Rectal smooth muscle tissue (tissue), 1 donor: ENCODE measurements at regions not wholly inside any gene's neighbourhood (a gene's known extent, or its start where the extent isn't known, plus 50 kb on each side); places are given as distances from the start of the nearest gene placed in this dataset.
"Not testable (repeated sequence)": the region's sequence is repeated elsewhere in the genome, so short reads cannot be mapped to it uniquely, and the experiment has no call there.

Experiments
- H3K27ac ChIP-seq: one replicate; pipeline ENCODE4 v1.7.0; 2013; ENCODE audit warnings: low read depth, low read length, inconsistent platforms
- H3K27me3 ChIP-seq: one replicate; pipeline ENCODE4 v1.7.0; 2013; ENCODE audit warnings: low read length; ENCODE audit not compliant: control insufficient read depth, insufficient read depth
- H3K36me3 ChIP-seq: one replicate; pipeline ENCODE4 v1.7.0; 2013; ENCODE audit warnings: low read length; ENCODE audit not compliant: control insufficient read depth, insufficient read depth
- H3K4me1 ChIP-seq: one replicate; pipeline ENCODE4 v1.7.0; 2013; ENCODE audit warnings: low read length; ENCODE audit not compliant: control insufficient read depth, insufficient read depth
- H3K4me3 ChIP-seq: one replicate; pipeline ENCODE4 v1.7.0; 2013; ENCODE audit warnings: low read length
- H3K9ac ChIP-seq: one replicate; pipeline ENCODE4 v1.7.0; 2013; ENCODE audit warnings: low read length

DNA sequence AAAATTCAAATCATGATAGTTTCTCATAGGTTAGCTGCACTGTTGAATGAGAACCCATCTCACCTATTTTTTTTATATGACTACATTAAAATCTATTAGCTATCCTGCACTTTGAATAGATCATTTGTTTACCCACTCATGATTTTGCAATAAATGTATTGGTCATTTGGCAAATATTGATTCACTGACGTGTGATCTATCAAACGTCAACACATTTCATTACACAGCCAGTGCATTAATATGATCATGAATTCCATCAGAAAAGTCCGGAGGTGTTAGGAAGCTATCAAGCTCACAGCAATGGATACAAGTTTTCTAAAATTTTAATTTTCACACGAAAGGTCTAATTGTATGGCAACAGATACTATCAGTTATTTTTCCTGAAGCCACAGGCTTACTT is 128.2 kb upstream of the ID2 start:
- H3K4me3 ChIP-seq, result no peak overlapping the region
- no peaks in the 10 kb centered on the region for H3K36me3 ChIP-seq
- H3K27ac ChIP-seq, result no peak overlapping the region
- H3K4me1 ChIP-seq, result no peaks in the 10 kb centered on the region
- no peak overlapping the region for H3K9ac ChIP-seq
- H3K27me3 ChIP-seq, result no peaks in the 10 kb centered on the region

- no peak overlapping the region for H3K4me3 ChIP-seq
- H3K36me3 ChIP-seq, result no peaks in the 10 kb centered on the region
- H3K27me3 ChIP-seq, result no peaks in the 10 kb centered on the region
- no peak overlapping the region for H3K9ac ChIP-seq
- H3K27ac ChIP-seq, result no peak overlapping the region
- no peaks in the 10 kb centered on the region for H3K4me1 ChIP-seq
Measured at GRCh38 chr2:8554296-8554806, 127.5 kb upstream of the ID2 start.

DNA sequence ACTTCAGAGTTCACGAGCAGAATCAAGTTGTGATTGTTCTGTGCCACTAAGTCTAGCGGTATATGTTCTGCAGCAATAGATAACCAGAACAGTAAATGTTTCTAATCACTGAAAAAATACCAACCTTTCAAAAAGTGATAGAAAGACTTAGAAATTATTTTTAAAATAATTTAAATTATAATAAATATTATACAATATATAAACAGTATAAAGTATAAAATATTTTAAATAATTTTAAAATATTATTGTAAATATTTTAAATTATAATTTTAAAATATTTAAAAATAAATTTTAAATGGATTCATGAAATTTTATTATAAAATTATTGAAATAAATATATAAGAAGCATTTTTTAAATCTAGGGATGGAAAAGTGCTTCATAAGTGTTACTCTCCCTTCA is 126.3 kb upstream of the ID2 start:
- H3K27ac ChIP-seq, result no peak overlapping the region
- no peak overlapping the region for H3K4me3 ChIP-seq
- H3K9ac ChIP-seq, result no peak overlapping the region
- H3K27me3 ChIP-seq, result no peaks in the 10 kb centered on the region
- no peaks in the 10 kb centered on the region for H3K4me1 ChIP-seq
- H3K36me3 ChIP-seq, result no peaks in the 10 kb centered on the region

DNA sequence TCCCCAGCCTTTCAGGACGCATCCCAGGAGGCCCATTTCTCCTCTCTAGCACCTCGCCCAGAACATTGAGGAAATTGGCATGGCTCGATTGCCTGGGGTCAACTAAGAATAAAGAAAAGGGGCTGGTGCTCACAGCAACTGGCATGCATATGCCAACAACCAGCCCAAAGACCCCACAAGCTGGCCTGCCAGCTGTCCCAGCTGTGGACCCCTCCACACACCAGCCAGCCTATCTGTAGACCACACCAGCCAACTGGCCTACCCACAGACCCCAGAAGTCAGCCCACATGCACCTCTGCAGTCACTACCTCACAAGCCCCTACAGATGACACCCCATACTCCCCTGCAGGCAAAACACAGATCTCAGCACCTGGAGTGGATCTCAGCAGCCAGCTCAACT is 123.8 kb upstream of the ID2 start:
- Histone ChIP-seq H3K27ac (no peak overlapping the region), H3K4me1 (no peaks in the 10 kb centered on the region), H3K9ac (no peak overlapping the region), H3K36me3 (no peaks in the 10 kb centered on the region), H3K27me3 (no peaks in the 10 kb centered on the region), H3K4me3 (no peak overlapping the region)

GRCh38 chr2:8558956-8559355 is 122.9 kb upstream of the ID2 start:
- H3K4me3 ChIP-seq, result no peak overlapping the region
- no peaks in the 10 kb centered on the region for H3K36me3 ChIP-seq
- H3K4me1 ChIP-seq, result no peaks in the 10 kb centered on the region
- H3K27me3 ChIP-seq, result no peaks in the 10 kb centered on the region
- no peak overlapping the region for H3K27ac ChIP-seq
- no peak overlapping the region for H3K9ac ChIP-seq

GRCh38 chr2:8559805-8560204 is 122.1 kb upstream of the ID2 start:
- Histone ChIP-seq H3K4me1 (no peaks in the 10 kb centered on the region), H3K27ac (no peak overlapping the region), H3K4me3 (no peak overlapping the region), H3K9ac (no peak overlapping the region), H3K36me3 (no peaks in the 10 kb centered on the region), H3K27me3 (no peaks in the 10 kb centered on the region)

DNA sequence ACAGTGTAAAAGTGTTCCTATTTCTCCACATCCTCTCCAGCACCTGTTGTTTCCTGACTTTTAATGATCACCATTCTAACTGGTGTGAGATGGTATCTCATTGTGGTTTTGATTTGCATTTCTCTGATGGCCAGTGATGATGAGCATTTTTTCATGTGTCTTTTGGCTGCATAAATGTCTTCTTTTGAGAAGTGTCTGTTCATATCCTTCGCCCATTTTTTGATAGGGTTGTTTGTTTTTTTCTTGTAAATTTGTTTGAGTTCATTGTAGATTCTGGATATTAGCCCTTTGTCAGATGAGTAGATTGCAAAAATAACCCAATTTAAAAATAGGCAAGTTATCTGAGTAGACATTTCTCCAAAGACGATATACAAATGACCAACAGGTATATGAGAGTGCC is 120.2 kb upstream of the ID2 start:
- not testable (repeated sequence) for H3K36me3 ChIP-seq, H3K27me3 ChIP-seq, H3K4me1 ChIP-seq

DNA sequence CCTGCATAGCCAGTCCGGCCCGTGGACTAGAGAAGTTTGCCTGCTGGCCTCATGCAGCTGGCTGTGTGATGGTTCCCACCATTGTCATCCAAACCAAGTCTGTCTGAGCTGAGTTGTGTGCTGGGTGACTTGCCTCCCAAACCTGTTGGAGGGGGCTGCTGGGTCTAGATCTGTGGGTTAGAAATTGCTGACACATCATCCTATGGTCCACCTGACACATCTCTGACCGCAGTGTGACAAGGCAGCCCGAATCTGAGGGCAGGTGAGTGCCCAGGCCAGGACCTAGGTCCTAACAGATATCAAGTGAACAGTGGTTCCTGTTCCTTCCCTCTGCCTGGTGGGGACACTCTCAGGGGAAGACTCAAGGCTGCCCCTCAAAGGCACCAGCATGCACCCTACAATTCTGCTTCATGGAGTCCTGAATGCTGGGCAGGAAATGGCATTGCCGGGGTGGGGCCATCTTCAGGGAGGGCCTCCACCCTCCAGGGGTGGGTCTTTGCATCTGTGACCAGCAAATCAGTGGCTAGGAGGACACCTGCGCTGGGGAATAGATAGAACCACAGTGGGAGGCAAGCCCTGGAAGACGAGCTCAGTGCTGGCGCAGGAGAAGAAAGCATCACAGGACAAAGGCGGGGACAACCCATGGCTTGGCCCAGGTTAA is 117.9 kb upstream of the ID2 start:
- Histone ChIP-seq H3K4me1 (no peaks in the 10 kb centered on the region), H3K4me3 (no peak overlapping the region), H3K27me3 (no peaks in the 10 kb centered on the region), H3K27ac (no peak overlapping the region), H3K9ac (no peak overlapping the region), H3K36me3 (no peaks in the 10 kb centered on the region)

More for the DNA sequence above, 120.2 kb upstream of the ID2 start:
- H3K9ac ChIP-seq, H3K4me3 ChIP-seq, H3K27ac ChIP-seq: not testable (repeated sequence)

DNA sequence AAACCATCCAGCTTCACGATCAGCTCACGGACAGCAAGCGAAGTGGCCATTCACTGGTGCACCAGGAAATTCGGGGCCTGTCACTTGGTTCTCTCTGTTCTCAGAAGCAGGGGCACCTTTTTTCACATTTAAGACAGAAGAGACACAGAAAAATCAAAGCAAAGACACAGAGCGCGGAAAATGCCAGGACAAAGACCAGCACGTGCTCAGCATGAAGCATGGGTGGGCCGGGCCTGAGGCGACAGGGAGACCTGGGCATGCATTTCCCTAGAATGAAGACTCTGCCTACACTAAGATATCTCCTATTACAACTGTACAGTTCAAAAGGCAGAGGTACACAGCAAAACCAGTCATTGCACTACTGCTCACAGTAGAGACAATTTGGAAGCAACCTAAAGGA is 117.4 kb upstream of the ID2 start:
- H3K27ac ChIP-seq, result no peak overlapping the region
- H3K27me3 ChIP-seq, result no peaks in the 10 kb centered on the region
- no peaks in the 10 kb centered on the region for H3K36me3 ChIP-seq
- H3K4me1 ChIP-seq, result no peaks in the 10 kb centered on the region
- H3K4me3 ChIP-seq, result no peak overlapping the region
- H3K9ac ChIP-seq, result no peak overlapping the region

GRCh38 chr2:8565399-8566154 is 116.3 kb upstream of the ID2 start:
- Histone ChIP-seq H3K4me3 (no peak overlapping the region), H3K4me1 (no peaks in the 10 kb centered on the region), H3K9ac (no peak overlapping the region), H3K36me3 (no peaks in the 10 kb centered on the region), H3K27me3 (no peaks in the 10 kb centered on the region), H3K27ac (no peak overlapping the region)

GRCh38 chr2:8566155-8566670 is 115.6 kb upstream of the ID2 start:
- H3K9ac ChIP-seq, result no peak overlapping the region
- H3K27me3 ChIP-seq, result no peaks in the 10 kb centered on the region
- H3K36me3 ChIP-seq, result no peaks in the 10 kb centered on the region
- no peaks in the 10 kb centered on the region for H3K4me1 ChIP-seq
- no peak overlapping the region for H3K4me3 ChIP-seq
- no peak overlapping the region for H3K27ac ChIP-seq

DNA sequence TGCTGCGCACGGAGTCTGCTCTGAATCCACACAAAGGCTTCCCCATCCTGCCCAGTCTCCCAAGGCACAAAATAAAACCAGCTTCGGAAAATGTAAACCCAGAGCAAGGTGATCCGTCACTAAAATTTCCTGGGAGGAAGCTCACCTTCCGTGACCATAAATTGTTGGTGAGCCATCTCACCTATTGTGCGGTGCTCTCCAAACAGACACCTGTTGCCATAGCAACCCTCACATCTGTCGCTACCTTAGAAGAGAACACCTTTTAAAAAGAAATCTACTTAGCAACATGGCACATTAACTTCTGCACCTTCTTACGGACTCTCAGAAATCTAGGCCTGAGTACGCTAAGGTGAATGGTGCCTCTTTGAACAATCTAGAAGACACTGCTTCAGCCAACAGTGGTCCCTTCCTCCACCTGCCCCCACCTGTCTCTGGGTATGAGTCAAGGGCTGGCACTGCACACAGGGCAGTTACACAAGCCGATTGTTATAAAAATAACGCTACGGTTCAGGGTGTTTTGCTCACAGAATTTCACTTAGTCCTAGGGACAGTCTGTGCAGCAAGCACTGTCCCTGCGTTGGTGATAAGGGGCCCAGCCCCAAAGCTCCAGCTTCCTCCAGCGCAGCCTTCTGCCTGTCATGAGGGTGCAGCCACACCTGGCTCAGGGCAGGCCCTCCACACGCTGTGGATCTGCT is 114.9 kb upstream of the ID2 start:
- Histone ChIP-seq H3K27me3 (no peaks in the 10 kb centered on the region), H3K4me3 (no peak overlapping the region), H3K9ac (no peak overlapping the region), H3K36me3 (no peaks in the 10 kb centered on the region), H3K4me1 (no peaks in the 10 kb centered on the region), H3K27ac (no peak overlapping the region)
